ENCODE measurements at regions not wholly inside any gene's neighbourhood (a gene's known extent, or its start where the extent isn't known, plus 50 kb on each side); places are given as distances from the start of the nearest gene placed in this dataset.
"Not testable (repeated sequence)": the region's sequence is repeated elsewhere in the genome, so short reads cannot be mapped to it uniquely, and the experiment has no call there.

DNA sequence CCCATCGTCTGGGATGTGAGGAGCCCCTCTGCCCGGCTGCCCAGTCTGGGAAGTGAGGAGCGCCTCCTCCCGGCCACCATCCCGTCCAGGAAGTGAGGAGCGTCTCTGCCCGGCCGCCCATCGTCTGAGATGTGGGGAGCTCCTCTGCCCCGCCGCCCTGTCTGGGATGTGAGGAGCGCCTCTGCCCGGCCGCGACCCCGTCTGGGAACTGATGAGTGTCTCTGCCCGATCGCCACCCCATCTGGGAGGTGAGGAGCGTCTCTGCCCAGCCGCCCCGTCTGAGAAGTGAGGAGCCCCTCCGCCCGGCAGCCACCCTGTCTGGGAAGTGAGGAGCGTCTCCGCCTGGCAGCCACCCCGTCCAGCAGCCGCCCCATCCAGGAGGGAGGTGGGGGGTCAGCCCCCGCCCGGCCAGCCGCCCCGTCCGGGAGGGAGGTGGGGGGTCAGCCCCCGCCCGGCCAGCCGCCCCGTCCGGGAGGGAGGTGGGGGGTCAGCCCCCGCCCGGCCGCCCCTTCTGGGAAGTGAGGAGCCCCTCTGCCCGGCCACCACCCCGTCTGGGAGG, 705.8 kb downstream of the DTWD2 start:
- DNase-seq (ENCODE audit: low read depth), result not testable (repeated sequence)

DNA sequence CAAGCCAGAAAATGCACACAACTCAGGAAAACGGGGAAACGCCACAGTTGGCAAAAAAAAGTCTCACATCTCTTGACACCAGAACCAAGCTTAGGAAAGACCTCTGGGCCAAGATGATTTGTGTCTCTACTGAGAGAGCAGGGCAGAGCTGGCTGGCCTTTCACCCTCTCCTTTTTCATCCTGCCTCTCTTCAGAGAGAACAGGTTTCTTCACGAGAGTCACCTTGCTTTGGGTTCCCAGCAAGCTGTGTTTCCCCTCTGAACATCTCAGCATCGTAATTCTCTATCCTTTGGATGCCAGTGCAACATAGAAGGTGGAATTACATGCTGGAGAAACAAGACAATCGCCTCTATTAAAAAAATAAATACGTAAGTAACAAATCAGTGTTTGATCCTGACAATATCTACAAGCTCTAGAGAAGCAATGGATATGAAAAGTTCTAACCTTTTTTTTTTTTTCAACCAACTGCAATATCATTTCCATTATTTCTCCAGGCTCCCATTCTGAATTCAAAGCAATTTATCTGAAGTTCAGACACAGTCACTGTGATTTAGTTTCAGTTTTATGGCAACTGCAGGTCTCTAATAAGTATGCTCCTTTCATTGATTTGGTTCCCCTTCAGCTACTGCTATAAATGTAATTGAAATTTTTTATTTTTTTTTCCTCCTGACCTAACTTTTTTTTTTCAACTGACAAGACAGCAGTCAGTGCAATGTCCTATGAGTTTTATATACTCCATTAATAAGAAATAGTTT, 708.6 kb downstream of the DTWD2 start:
- DNase-seq (ENCODE audit: low read depth), result no peak

GRCh38 chr5:118270526-118270925, 717.8 kb downstream of the DTWD2 start:
- no peak for DNase-seq (ENCODE audit: low read depth)

DNA sequence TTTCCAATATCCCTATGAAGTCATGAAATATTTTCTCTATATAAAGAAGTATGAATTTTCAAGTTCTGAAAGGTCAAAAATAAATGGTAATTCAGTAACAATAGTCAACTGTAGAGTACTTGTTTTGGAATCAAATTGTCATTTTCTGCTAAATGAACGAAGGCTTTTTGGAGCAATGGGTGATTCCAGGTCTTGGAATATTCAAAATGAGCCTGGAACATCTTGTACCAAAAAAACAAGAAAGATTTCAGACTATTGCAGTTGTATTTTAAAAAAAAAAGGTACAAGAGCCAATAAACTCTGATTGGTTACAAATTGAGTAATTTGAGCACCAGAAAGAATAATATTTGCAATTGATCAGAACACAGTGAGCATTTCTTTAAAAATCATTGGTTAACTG, 730.1 kb downstream of the DTWD2 start:
- no peak for DNase-seq (ENCODE audit: low read depth)

GRCh38 chr5:118257066-118257465, 731.3 kb downstream of the DTWD2 start:
- no peak for DNase-seq (ENCODE audit: low read depth)

DNA sequence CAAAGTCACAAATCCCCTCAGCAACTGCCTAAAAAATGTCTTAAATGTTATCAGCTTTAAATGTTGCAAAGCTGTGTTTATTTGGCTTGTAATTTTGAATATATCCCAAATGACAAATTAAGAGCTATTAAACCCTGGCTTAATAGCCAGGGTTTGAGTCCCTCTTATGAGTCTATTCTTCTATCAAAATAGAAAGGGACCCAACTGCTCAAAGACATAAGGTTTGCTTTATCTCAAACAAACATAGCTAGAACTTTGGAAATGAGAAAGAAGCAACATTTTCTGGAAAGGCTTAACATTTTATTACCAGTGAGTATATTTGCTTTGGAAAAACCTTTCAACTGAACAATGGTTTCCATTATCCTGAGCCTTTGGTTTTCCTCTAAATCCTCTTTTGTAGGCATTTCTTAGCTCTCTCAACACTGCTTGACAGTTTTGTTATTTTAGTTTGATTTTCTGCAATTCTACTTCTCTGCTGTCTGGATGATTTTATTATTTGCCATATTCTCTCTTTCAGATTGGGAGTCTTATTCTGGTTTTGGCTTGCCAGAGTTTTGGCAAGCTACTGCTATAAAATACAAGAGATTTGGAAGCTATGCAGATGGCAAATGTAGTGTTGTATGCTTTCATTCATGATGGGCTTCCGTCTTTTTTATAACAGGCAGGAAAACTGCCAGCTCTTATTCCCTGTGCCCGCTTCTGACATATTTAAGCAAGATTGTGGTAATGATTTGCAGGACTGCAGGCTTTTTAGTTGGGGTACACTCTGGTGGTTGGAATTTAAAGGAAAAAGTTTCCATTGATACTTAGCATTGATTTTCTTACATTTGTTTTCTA, 734.9 kb downstream of the DTWD2 start:
- DNase-seq (ENCODE audit: low read depth), result no peak

GRCh38 chr5:118249386-118249785, 739.0 kb downstream of the DTWD2 start:
- DNase-seq (ENCODE audit: low read depth), result no peak

- no peak for DNase-seq (ENCODE audit: low read depth)
These were observed 740.9 kb downstream of the DTWD2 start for GRCh38 chr5:118247458-118247857.

GRCh38 chr5:118243613-118244012, 744.7 kb downstream of the DTWD2 start:
- no peak for DNase-seq (ENCODE audit: low read depth)

DNA sequence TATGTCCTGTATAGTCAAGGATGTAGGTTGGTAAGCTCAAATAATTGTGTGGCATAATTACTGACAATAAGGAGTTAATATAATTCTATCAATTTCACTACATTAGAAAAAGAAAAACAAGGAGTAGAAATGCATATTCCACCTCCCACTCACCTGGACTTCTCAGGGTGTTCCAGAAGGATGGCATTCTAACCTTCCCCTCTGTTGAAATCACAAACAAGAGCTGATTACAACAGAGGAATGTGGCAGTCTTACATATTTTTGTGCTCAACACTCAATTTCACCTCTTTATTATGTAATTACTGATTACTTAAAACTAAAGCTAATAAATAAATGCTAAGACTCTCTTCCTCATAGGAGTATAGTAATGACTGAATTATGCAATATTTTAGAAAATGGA, 745.3 kb downstream of the DTWD2 start:
- DNase-seq (ENCODE audit: low read depth), result no peak

DNA sequence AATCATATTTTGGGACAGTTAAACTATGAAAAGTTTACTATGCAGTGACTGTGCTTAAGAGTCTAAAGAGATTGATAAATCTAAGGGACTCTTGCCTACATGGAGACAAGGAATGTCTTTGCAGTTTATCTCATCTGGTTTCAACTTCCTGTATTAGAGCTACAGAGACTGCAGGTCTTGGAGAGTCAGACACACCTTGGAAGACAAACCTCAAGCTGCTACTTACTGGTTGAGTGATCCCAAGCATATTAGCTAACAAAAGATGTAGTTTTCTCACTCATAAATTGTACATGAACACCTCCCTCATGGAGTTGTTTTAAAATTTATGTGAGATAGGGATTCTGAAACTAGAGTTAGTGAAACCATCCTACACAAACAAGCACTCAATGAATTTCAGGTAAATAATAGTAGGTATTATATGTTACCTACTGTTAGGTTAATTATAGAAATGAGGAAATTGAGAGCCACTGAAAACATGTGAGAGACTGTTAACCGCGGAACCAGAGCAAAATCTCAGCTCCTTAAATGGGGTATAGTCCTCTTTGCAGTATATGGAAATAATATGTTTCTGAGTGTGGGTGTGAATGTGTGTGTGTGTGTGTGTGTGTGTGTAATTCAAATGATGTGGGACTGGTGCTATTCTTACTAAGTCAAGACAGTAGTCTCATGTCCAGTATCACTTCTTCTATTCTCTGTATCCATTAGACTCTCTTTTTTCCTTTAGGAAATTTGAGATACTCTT, 752.1 kb downstream of the DTWD2 start:
- no peak for DNase-seq (ENCODE audit: low read depth)

DNA sequence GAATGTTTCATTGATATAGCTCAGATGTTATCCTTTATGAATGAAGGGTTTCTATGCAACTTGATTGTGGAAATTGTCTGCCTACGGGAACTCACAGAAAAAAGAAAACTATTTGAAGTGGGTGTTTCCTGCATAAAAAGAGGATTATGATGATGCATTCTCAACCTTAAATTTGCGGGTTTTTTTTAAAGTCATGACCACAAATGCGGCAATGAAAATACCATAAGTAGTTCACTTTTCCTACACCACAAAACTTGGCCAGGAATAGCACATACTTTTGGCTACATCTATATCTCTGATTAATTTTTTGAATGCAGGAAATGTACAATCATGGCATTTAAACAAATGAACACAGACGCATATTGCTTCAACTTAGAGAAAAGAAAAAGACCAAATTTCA, 754.7 kb downstream of the DTWD2 start:
- no peak for DNase-seq (ENCODE audit: low read depth)

GRCh38 chr5:118228489-118228888, 759.9 kb downstream of the DTWD2 start:
- DNase-seq (ENCODE audit: low read depth), result no peak

DNA sequence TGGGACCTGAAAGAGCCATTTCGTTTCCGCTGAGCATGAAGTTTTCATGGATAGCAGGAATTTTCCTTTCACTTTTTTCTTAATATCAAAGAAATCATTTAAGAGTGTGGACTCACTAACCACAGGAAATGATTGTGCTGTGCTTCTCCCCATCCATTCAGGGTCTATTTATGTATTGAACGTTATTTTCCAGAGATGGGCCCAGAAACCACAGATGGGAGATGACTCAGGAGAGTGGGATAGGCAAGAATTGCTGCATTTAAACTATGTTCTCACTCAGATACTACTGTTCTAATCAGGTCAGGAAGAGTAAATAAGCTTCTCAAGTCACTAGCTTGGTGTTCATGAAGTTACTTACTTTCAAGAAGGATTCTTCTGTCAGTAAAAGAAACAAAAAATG, 763.8 kb downstream of the DTWD2 start:
- no peak for DNase-seq (ENCODE audit: low read depth)

GRCh38 chr5:118220556-118221195, 767.7 kb downstream of the DTWD2 start:
- no peak for DNase-seq (ENCODE audit: low read depth)

DNA sequence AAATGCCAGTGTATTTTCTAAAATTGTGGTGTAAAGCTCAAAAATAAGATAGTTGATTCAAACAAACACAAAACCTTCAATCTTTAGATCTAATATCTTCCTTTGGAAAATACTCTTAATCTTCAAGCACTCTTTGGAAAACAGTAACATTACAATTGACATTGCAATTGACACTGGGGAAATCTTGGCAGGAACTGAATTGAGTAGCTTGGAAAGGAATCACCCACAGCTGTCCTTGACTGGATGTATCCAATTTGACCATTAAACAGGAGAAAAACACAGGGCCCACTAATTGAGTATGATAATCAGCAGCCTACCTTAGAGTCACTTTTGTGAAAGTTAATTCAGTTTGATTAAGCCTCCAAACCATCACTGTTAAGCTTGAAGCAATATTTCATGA, 776.7 kb downstream of the DTWD2 start:
- DNase-seq (ENCODE audit: low read depth), result no peak

- no peak for DNase-seq (ENCODE audit: low read depth)
These were observed 780.3 kb downstream of the DTWD2 start for GRCh38 chr5:118208031-118208453.

- no peak for DNase-seq (ENCODE audit: low read depth)
These were observed 788.5 kb downstream of the DTWD2 start for GRCh38 chr5:118199801-118200200.

GRCh38 chr5:118196229-118196628, 792.1 kb downstream of the DTWD2 start:
- DNase-seq (ENCODE audit: low read depth), result no peak

DNA sequence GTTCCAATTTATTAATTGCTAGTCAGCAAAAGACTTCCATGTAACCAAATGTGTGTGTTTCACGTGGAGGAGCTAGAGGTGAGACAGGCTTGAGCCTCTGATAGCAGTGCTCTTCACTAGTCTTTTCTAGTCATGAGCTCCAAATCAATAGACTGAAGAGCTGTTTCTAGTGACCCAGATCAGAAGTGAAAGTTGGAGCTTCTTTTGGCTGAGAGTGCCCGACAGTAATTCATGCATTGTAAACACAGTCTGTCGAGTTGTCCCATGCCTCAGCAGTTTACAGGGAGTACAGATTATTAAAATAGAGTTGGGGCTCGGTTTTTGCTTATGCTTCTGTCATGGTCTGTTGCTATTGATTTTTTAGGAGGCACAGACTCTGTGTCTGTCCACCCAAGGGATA, 793.1 kb downstream of the DTWD2 start:
- no peak for DNase-seq (ENCODE audit: low read depth)

DNA sequence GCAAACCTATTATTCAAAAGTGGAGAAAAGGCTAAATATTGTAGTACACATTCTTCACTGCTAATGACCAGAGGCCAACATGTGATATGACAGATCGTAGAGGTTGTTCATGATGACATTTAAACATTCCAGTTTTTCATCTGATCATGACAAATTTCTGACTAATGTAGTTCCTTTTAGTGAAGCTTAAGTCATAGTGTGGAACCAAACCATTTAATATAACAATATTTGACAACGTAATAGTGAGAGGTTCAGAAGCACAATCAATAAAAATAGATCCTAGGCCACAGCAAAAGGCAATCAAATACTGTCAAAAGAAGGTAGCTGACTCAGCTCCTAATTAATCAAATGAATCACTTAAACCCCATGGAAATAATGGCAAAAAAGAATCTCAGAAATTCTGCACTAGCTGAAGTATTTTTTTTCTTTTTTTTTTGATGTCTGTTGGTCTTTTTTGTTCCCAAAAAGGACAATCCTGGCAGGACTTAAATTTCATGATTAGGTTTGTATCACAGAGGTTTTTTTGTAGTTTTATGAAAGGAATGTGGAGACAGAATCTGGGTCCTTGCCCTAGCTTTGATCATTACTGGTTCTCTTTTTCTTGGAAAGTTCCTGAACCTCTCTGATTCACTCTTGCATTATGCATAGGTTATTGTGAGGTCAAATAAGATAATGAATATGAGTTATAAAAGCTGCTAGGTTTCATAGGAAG, 795.0 kb downstream of the DTWD2 start:
- DNase-seq (ENCODE audit: low read depth), result no peak
